ENCODE measurements at regions not wholly inside any gene's neighbourhood (a gene's known extent, or its start where the extent isn't known, plus 50 kb on each side); places are given as distances from the start of the nearest gene placed in this dataset.

GRCh38 chr7:94336009-94336408 lies 58.7 kb upstream of the COL1A2 start:
- Histone ChIP-seq H3K9me2 (ENCODE audit: insufficient read depth, low read length) (no peaks in the 10 kb centered on the region), H2AFZ (ENCODE audit: low read length) (no peak overlapping the region), H3K27ac (ENCODE audit: low read depth, low read length, poor library complexity, severe bottlenecking) (no peak overlapping the region), H3K4me1 (ENCODE audit: insufficient read depth, low read length, poor library complexity, severe bottlenecking) (no peaks in the 10 kb centered on the region), H4K20me1 (ENCODE audit: insufficient read depth, low read length) (no peaks in the 10 kb centered on the region), H3K79me2 (ENCODE audit: insufficient read depth, low read depth, low read length) (no peaks in the 10 kb centered on the region), H3K4me2 (ENCODE audit: low read length) (no peak overlapping the region), H3K36me3 (ENCODE audit: insufficient read depth, low read length) (no peaks in the 10 kb centered on the region), H3K9me3 (ENCODE audit: low read length) (no peaks in the 10 kb centered on the region), H3K4me3 (ENCODE audit: low read depth, low read length, poor library complexity, severe bottlenecking) (no peak overlapping the region)
- intact Hi-C loops (cut with micrococcal nuclease; ENCODE audit: unreplicated experiment): no loop called here
- DNase-seq (ENCODE audit: low spot score): no peak
- ChIA-PET POLR2A (interaction anchor here (0.7 kb wide), 1 partner anchor 413 kb away, joined by 3 read pairs; no protein-coding TSS in a partner anchor), CTCF (ENCODE audit: unreplicated experiment) (no interaction called here)
- no peak for TF ChIP-seq CTCF (conservative IDR thresholded peaks at IDR 0.05; ENCODE audit: low read length)
- TF ChIP-seq EZH2phosphoT487 (IDR thresholded peaks at IDR 0.05; ENCODE audit: borderline replicate concordance, low read depth, low read length): no peak
- BruUV-seq (replicated peaks): no TSS peak

GRCh38 chr7:94338921-94339371 lies 55.7 kb upstream of the COL1A2 start:
- no peaks in the 10 kb centered on the region for H3K79me2 ChIP-seq (ENCODE audit: insufficient read depth, low read depth, low read length)
- no peak for TF ChIP-seq EZH2phosphoT487 (IDR thresholded peaks at IDR 0.05; ENCODE audit: borderline replicate concordance, low read depth, low read length)
- BruUV-seq (replicated peaks): no TSS peak

GRCh38 chr7:94344826-94345225 lies 49.9 kb upstream of the COL1A2 start:
- Histone ChIP-seq H3K9me2 (ENCODE audit: insufficient read depth, low read length) (no peaks in the 10 kb centered on the region), H3K36me3 (ENCODE audit: insufficient read depth, low read length) (no peaks in the 10 kb centered on the region), H3K4me3 (ENCODE audit: low read depth, low read length, poor library complexity, severe bottlenecking) (no peak overlapping the region), H3K4me2 (ENCODE audit: low read length) (no peak overlapping the region), H2AFZ (ENCODE audit: low read length) (no peak overlapping the region), H3K27ac (ENCODE audit: low read depth, low read length, poor library complexity, severe bottlenecking) (no peak overlapping the region), H4K20me1 (ENCODE audit: insufficient read depth, low read length) (no peaks in the 10 kb centered on the region), H3K9me3 (ENCODE audit: low read length) (no peaks in the 10 kb centered on the region), H3K4me1 (ENCODE audit: insufficient read depth, low read length, poor library complexity, severe bottlenecking) (no peaks in the 10 kb centered on the region), H3K79me2 (ENCODE audit: insufficient read depth, low read depth, low read length) (no peaks in the 10 kb centered on the region)
- POLR2A ChIA-PET: no interaction called here
- DNase-seq (ENCODE audit: low spot score): no peak
- no peak for TF ChIP-seq EZH2phosphoT487 (IDR thresholded peaks at IDR 0.05; ENCODE audit: borderline replicate concordance, low read depth, low read length)
- no peak for TF ChIP-seq CTCF (conservative IDR thresholded peaks at IDR 0.05; ENCODE audit: low read length)
- intact Hi-C loops (cut with micrococcal nuclease; ENCODE audit: unreplicated experiment): no loop called here
- CTCF ChIA-PET (ENCODE audit: unreplicated experiment): no interaction called here
- BruUV-seq (replicated peaks): no TSS peak

More at GRCh38 chr7:94338921-94339371, 55.7 kb upstream of the COL1A2 start:
- ChIA-PET CTCF (ENCODE audit: unreplicated experiment) (no interaction called here), POLR2A (no interaction called here)
- Histone ChIP-seq H3K4me1 (ENCODE audit: insufficient read depth, low read length, poor library complexity, severe bottlenecking) (no peaks in the 10 kb centered on the region), H3K4me3 (ENCODE audit: low read depth, low read length, poor library complexity, severe bottlenecking) (no peak overlapping the region), H3K4me2 (ENCODE audit: low read length) (no peak overlapping the region), H3K9me3 (ENCODE audit: low read length) (no peaks in the 10 kb centered on the region), H3K9me2 (ENCODE audit: insufficient read depth, low read length) (no peaks in the 10 kb centered on the region), H4K20me1 (ENCODE audit: insufficient read depth, low read length) (no peaks in the 10 kb centered on the region), H3K36me3 (ENCODE audit: insufficient read depth, low read length) (no peaks in the 10 kb centered on the region), H3K27ac (ENCODE audit: low read depth, low read length, poor library complexity, severe bottlenecking) (no peak overlapping the region), H2AFZ (ENCODE audit: low read length) (no peak overlapping the region)
- DNase-seq (ENCODE audit: low spot score): no peak
- intact Hi-C loops (cut with micrococcal nuclease; ENCODE audit: unreplicated experiment): no loop called here

All from OCI-LY7 (cell line).